Adipocyte (in vitro differentiated cells): ENCODE measurements at regions not wholly inside any gene's neighbourhood (a gene's known extent, or its start where the extent isn't known, plus 50 kb on each side); places are given as distances from the start of the nearest gene placed in this dataset.

Experiments used
- DNase-seq: peaks from one replicate; pipeline ENCODE4 v3.0.0-alpha.2; 2015; ENCODE audit warnings: low read depth
- H3K27me3 ChIP-seq: replicated peaks from 2 replicates; pipeline ENCODE4 v1.7.0; 2013; ENCODE audit warnings: mild to moderate bottlenecking, low read length, moderate library complexity; ENCODE audit not compliant: control insufficient read depth, insufficient read depth
- H3K36me3 ChIP-seq: 2 replicates; pipeline ENCODE4 v1.7.0; 2013; ENCODE audit warnings: low read length, mild to moderate bottlenecking, moderate library complexity; ENCODE audit not compliant: control insufficient read depth, insufficient read depth, severe bottlenecking
- H3K4me1 ChIP-seq: 2 replicates; pipeline ENCODE4 v1.7.0; 2013; ENCODE audit warnings: mild to moderate bottlenecking, low read length, moderate library complexity; ENCODE audit not compliant: control insufficient read depth, insufficient read depth
- H3K4me3 ChIP-seq: 2 replicates; pipeline ENCODE4 v1.7.0; 2013; ENCODE audit warnings: mild to moderate bottlenecking, low read length, moderate library complexity
- H3K9ac ChIP-seq: 2 replicates; pipeline ENCODE4 v1.7.0; 2013; ENCODE audit warnings: mild to moderate bottlenecking, low read length, moderate library complexity
- H3K9me3 ChIP-seq: 2 replicates; pipeline ENCODE4 v1.7.0; 2013; ENCODE audit warnings: mild to moderate bottlenecking, low read length, moderate library complexity; ENCODE audit not compliant: control insufficient read depth

DNA sequence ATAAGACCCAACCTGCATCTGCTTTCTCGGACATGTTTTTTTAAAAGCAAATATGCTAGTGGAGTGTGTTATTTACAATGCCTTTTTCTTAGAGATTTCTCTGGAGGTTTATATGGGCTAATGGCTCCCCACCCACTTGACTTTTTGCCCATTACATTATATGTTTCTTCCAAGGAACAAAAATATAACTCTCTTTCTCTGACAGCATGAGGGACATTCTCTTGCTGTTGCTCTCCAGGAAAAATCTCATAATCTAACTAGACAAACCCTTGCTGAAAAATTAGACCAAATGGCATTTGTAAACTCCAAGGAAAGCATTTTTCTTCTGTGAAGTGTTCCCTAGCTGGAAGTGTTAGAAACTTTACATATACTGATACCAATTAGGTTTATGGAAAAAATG is 213.7 kb downstream of the PRL start:
- H3K27me3 ChIP-seq, result no peaks in the 10 kb centered on the region
- H3K9ac ChIP-seq, result no peak overlapping the region
- no peaks in the 10 kb centered on the region for H3K36me3 ChIP-seq
- peaks cover 12% of the 10 kb centered on the region for H3K4me1 ChIP-seq
- no peak for DNase-seq
- no peak overlapping the region for H3K4me3 ChIP-seq
- no peaks in the 10 kb centered on the region for H3K9me3 ChIP-seq

DNA sequence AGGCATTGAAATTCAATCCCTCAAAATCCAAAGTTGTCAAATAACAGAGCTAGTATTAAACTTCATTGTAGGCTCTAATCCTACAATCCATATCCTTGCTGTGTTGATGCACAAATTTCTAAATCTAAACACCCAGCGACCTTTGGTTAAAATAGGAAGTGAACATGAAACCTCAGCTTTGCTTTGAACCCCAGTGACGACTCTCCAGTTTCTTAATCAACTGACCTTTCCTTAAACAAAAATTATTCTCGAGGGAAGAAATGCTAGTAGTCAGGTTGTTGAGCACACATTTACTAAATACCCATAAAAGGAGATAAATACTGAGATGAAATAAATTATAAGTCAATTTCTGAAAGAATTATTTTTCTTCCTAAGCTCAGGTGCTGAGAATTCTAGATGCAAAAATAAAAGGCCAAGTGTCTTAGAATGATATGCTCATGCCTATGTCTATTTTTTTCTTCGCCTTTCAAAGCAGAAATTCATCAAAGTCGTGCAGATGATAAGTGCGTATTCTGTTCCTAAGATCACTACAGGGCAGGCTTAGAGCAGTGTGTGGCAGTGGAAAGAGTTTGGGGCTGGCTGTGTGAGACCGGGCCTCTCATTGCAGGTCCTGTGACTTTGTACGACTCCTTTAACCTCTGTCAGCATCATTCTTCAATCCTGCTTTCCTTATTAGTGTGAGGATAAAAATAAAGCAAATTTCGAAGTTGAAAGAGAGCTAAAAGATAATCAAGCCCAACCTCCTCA is 208.7 kb downstream of the PRL start:
- Histone ChIP-seq H3K4me1 (peaks cover 2% of the 10 kb centered on the region), H3K4me3 (no peak overlapping the region), H3K36me3 (no peaks in the 10 kb centered on the region), H3K9me3 (no peaks in the 10 kb centered on the region), H3K27me3 (no peaks in the 10 kb centered on the region), H3K9ac (no peak overlapping the region)
- DNase-seq, result no peak

DNA sequence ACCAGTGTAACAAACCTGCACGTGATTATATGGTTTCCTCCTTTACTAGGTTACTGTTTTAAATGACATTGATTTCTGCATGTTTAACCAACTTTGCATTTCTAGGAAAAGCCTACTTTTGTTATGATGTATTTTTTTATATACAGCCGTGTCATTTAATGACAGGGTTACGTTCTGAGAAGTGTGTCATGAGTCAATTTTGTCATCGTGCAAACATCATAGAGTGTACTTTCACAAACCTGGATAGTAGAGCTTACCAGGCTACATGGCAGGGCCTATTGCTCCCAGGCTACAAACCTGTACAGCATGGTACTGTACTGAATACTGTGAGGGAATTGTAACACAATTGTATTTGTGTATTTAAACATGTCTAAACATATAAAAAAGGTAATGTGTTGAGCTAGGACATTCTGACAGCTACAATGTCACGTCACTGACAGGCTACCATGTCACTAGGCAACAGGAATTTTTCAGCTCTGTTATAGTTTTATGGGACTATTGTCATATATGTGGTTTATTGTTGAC is 205.3 kb downstream of the PRL start:
- H3K4me1 ChIP-seq, result peaks cover 4% of the 10 kb centered on the region
- H3K4me3 ChIP-seq, result no peak overlapping the region
- DNase-seq, result no peak
- H3K36me3 ChIP-seq, result no peaks in the 10 kb centered on the region
- no peaks in the 10 kb centered on the region for H3K27me3 ChIP-seq
- H3K9me3 ChIP-seq, result no peaks in the 10 kb centered on the region
- H3K9ac ChIP-seq, result no peak overlapping the region

DNA sequence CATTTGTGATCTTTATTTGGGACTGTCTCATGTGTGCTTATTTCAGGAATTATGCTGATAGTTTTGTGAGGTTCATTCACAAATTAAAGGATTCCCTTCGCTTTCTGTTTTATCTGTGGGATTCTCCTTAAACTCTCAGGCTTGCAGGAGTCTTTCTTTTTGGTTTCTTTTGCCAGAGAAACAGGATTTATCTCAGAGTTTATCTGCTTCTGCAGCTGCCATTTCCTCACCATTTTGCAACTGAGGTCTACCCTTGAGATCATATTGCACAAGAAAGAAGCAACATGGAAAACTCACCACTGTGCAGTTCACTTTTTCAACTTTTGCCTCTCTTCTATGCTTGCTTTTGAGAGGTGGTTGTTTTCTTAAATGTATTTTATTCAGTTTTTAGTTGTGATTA is 201.0 kb downstream of the PRL start:
- no peaks in the 10 kb centered on the region for H3K36me3 ChIP-seq
- H3K9ac ChIP-seq, result no peak overlapping the region
- no peak overlapping the region for H3K4me3 ChIP-seq
- H3K4me1 ChIP-seq, result peaks cover 4% of the 10 kb centered on the region
- no peaks in the 10 kb centered on the region for H3K27me3 ChIP-seq
- peak; percentile 64 for DNase-seq
- H3K9me3 ChIP-seq, result no peaks in the 10 kb centered on the region

DNA sequence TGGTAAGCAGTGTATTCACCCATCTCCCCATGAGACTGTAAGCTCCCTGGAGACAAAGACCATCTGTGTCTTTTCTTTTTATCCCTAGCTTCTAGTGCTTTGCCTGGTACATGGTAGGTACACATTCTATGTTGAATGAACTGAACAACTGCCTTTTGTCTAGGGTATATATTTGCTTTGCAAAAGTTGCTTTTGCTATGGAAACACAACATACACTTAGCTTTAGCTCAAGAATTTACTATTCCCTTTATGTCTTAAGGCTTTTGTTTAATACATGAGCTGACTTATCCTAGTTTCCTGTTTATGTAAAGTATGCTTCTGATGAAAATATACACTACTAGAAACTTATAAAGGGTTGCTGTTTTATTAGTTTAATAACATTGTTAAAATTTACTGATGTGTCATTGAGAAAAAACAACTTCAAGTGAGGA is 198.2 kb downstream of the PRL start:
- H3K4me1 ChIP-seq, result peaks cover 4% of the 10 kb centered on the region
- H3K27me3 ChIP-seq, result no peaks in the 10 kb centered on the region
- H3K9me3 ChIP-seq, result no peaks in the 10 kb centered on the region
- no peak for DNase-seq
- H3K9ac ChIP-seq, result no peak overlapping the region
- no peaks in the 10 kb centered on the region for H3K36me3 ChIP-seq
- H3K4me3 ChIP-seq, result no peak overlapping the region

DNA sequence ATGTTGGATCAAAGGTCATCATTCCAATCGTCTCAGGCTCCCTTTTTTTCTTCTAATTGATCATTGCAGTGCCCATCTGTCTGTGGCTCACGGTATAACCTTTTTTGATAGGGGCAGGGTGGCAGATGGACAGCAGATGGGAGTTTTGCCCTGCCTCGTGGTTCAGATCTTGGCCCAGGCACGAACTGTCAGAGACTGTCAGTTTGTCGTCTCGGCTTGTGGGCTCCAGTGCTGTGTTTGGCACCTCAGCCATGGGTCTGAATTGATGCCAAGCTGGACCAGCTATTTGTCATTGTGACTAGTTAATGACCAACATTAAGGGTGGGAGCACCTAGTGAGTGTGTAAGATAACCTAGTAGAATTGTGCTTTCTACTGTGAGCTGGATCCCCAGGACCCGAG is 197.6 kb downstream of the PRL start:
- DNase-seq, result no peak
- no peak overlapping the region for H3K9ac ChIP-seq
- no peak overlapping the region for H3K4me3 ChIP-seq

DNA sequence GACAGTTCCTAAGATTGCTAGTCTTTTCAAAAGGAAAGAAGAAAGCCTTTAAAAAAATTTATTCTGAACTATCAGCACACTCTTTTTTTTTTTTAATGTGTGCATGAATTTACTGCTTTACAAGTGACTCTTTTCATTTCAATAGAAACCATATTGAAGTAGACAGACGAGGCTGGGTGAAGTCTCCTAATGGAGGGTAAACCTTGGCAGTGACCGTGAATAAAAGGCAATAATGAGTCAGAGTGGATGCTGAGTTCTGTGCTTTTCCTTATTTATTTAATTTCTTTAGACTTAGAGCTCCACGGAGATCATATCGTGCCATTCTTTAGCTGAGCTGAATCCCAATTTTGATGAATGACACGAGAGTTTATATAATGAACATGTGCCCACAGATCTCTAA is 196.9 kb downstream of the PRL start:
- peak; percentile 23 for DNase-seq
- Histone ChIP-seq H3K4me3 (no peak overlapping the region), H3K36me3 (no peaks in the 10 kb centered on the region), H3K9ac (no peak overlapping the region), H3K27me3 (no peaks in the 10 kb centered on the region), H3K9me3 (no peaks in the 10 kb centered on the region), H3K4me1 (peaks cover 4% of the 10 kb centered on the region)

More for the DNA sequence above, 197.6 kb downstream of the PRL start:
- Histone ChIP-seq H3K27me3 (no peaks in the 10 kb centered on the region), H3K4me1 (peaks cover 4% of the 10 kb centered on the region), H3K36me3 (no peaks in the 10 kb centered on the region), H3K9me3 (no peaks in the 10 kb centered on the region)

DNA sequence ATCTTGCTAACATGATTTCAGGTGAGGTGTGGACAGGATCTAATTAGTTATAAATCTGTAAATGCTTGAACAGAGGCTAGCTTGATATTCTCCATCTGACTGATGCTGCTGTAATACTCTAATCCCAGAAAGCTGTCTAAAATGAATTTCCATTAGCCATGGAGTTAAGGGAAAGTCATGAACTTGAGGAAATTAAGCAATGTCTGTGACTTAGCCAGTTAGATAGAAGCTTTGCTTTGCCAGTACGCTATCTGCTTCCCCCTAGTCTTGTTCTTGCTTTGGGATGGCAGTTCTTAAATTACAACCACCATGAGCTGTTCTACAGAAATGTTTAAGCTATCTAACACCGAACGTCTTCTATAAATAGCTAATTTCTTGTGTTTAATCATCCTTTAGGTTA is 195.7 kb downstream of the PRL start:
- Histone ChIP-seq H3K4me1 (no peaks in the 10 kb centered on the region), H3K9ac (no peak overlapping the region), H3K9me3 (no peaks in the 10 kb centered on the region), H3K36me3 (no peaks in the 10 kb centered on the region), H3K4me3 (no peak overlapping the region), H3K27me3 (no peaks in the 10 kb centered on the region)
- no peak for DNase-seq

DNA sequence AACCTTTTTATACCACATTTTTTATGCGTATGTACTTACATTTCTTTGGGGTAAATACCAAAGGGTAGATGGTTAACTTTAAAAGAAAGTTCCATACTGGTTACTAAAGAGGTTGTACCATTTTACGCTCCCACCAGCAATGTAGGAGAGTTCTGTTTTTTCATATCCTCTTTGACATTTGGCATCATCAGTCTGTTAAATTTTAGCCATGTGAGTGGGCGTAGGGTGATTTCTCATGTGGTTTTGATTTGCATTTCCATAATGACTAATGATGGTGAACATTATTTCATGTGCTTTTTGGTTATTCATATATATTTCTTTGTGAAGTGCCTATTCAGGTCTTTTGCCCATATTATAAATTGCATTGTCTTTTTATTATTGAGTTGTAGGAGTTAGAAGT is 194.2 kb downstream of the PRL start:
- Histone ChIP-seq H3K4me3 (no peak overlapping the region), H3K36me3 (no peaks in the 10 kb centered on the region), H3K4me1 (no peaks in the 10 kb centered on the region), H3K9ac (no peak overlapping the region), H3K27me3 (no peaks in the 10 kb centered on the region), H3K9me3 (no peaks in the 10 kb centered on the region)
- no peak for DNase-seq

DNA sequence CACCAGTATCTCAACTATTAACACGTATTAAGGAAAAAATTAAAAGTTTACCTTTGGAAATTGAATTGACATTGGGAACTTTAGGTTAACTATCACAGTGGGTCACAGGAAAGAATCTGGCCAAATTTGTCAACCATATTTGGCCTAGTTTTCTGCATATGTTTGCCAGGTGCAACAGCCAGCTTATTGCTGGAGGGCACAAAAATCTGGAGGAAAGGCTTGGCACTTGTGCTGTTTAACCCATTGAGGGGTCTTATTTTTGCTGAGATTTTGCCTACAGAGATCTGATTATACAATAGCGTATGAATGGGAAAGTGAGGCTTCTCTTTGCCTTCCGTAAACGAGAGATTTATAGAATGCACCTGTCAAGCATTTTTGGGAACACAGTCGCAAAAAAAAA is 190.4 kb downstream of the PRL start:
- no peak for DNase-seq
- H3K9ac ChIP-seq, result no peak overlapping the region
- H3K27me3 ChIP-seq, result no peaks in the 10 kb centered on the region
- H3K4me3 ChIP-seq, result no peak overlapping the region
- H3K4me1 ChIP-seq, result no peaks in the 10 kb centered on the region
- no peaks in the 10 kb centered on the region for H3K36me3 ChIP-seq
- no peaks in the 10 kb centered on the region for H3K9me3 ChIP-seq

DNA sequence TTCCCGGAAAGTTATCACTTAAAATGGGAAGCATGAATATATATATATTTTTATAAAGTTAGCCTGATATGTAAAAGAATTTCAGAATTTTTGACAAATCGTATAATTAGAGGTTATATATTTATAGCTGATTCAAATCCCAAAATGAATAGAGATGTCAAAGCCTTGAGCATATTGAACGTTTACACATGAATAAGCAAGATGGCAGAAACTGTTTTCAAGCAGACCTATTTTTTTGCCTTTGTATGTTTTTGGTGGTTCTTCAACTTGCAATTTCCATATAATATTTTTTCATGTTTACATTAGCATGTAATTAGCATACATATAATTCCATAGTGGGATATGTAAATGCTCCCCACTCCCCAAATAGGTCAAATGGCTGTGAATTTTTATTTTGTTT is 189.9 kb downstream of the PRL start:
- H3K9ac ChIP-seq, result no peak overlapping the region
- no peak overlapping the region for H3K4me3 ChIP-seq
- H3K9me3 ChIP-seq, result no peaks in the 10 kb centered on the region
- DNase-seq, result no peak
- no peaks in the 10 kb centered on the region for H3K4me1 ChIP-seq
- no peaks in the 10 kb centered on the region for H3K36me3 ChIP-seq
- no peaks in the 10 kb centered on the region for H3K27me3 ChIP-seq

DNA sequence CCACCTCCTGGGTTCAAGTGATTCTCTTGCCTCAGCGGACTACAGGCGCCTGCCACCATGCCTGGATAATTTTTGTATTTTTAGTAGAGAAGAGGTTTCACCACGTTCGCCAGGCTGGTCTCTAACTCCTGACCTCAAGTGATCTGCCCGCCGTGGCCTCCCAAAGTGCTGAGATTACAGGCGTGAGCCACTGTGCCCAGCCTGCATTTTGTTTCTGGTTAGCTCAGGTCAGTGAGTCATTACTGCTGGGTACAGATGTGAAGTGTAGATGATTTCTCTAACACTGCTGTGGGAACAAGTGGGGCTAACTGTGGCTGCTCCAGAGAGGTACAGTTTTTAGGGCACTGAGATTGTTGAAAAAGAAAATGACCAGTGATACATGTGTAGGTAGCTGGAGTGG is 188.6 kb downstream of the PRL start:
- DNase-seq, result no peak
- Histone ChIP-seq H3K9ac (no peak overlapping the region), H3K9me3 (no peaks in the 10 kb centered on the region), H3K36me3 (no peaks in the 10 kb centered on the region), H3K4me1 (peaks cover 9% of the 10 kb centered on the region), H3K4me3 (no peak overlapping the region), H3K27me3 (no peaks in the 10 kb centered on the region)
